ENCODE measurements at regions not wholly inside any gene's neighbourhood (a gene's known extent, or its start where the extent isn't known, plus 50 kb on each side); places are given as distances from the start of the nearest gene placed in this dataset.
"Not testable (repeated sequence)": the region's sequence is repeated elsewhere in the genome, so short reads cannot be mapped to it uniquely, and the experiment has no call there.

GRCh38 chr5:4614088-4614487 lies 526.0 kb upstream of the ADAMTS16 start:
- DNase-seq (ENCODE audit: low spot score in 2 of 2) (no peak), ATAC-seq (no peak)
- peak overlapping the region in 1 of 2 donors; percentile 9 for H3K27ac Mint-ChIP-seq
- H3K36me3 Mint-ChIP-seq: peaks cover 0 to 17% of the 10 kb centered on the region in 2 donors
- peaks cover 12 to 18% of the 10 kb centered on the region in 2 donors for H3K9me3 Mint-ChIP-seq

GRCh38 chr5:4615369-4615768 lies 524.8 kb upstream of the ADAMTS16 start:
- not testable (repeated sequence) for H3K27ac Mint-ChIP-seq; ATAC-seq; DNase-seq (ENCODE audit: low spot score in 2 of 2)
- peaks cover 7 to 14% of the 10 kb centered on the region in 2 donors for H3K9me3 Mint-ChIP-seq
- peaks cover 0 to 17% of the 10 kb centered on the region in 2 donors for H3K36me3 Mint-ChIP-seq

- no peak overlapping the region for H3K27ac Mint-ChIP-seq
- peaks cover 13 to 26% of the 10 kb centered on the region in 2 donors for H3K9me3 Mint-ChIP-seq
- no peak for DNase-seq (ENCODE audit: low spot score in 2 of 2)
- peaks cover 0 to 15% of the 10 kb centered on the region in 2 donors for H3K36me3 Mint-ChIP-seq
- ATAC-seq: no peak
These were observed 514.8 kb upstream of the ADAMTS16 start for GRCh38 chr5:4625206-4625896.

GRCh38 chr5:4627131-4627530 lies 513.0 kb upstream of the ADAMTS16 start:
- Mint-ChIP-seq H3K9me3 (peaks cover 13 to 29% of the 10 kb centered on the region in 2 donors), H3K36me3 (peaks cover 0 to 20% of the 10 kb centered on the region in 2 donors), H3K27ac (no peak overlapping the region)
- ATAC-seq: no peak
- no peak for DNase-seq (ENCODE audit: low spot score in 2 of 2)

GRCh38 chr5:4627929-4628328 lies 512.2 kb upstream of the ADAMTS16 start:
- ATAC-seq (no peak), DNase-seq (ENCODE audit: low spot score in 2 of 2) (no peak)
- Mint-ChIP-seq H3K27ac (no peak overlapping the region), H3K36me3 (peaks cover 0 to 20% of the 10 kb centered on the region in 2 donors), H3K9me3 (peaks cover 13 to 29% of the 10 kb centered on the region in 2 donors)

- no peak for ATAC-seq
- Mint-ChIP-seq H3K36me3 (peaks cover 0 to 20% of the 10 kb centered on the region in 2 donors), H3K27ac (no peak overlapping the region), H3K9me3 (peaks cover 13 to 25% of the 10 kb centered on the region in 2 donors)
- DNase-seq (ENCODE audit: low spot score in 2 of 2): no peak
These were observed 511.3 kb upstream of the ADAMTS16 start for GRCh38 chr5:4628645-4629385.

- DNase-seq (ENCODE audit: low spot score in 2 of 2) (no peak), ATAC-seq (no peak)
- Mint-ChIP-seq H3K36me3 (peaks cover 0 to 20% of the 10 kb centered on the region in 2 donors), H3K9me3 (peaks cover 9 to 24% of the 10 kb centered on the region in 2 donors), H3K27ac (no peak overlapping the region)
These were observed 510.1 kb upstream of the ADAMTS16 start for GRCh38 chr5:4630031-4630430.

GRCh38 chr5:4634342-4634741 lies 505.8 kb upstream of the ADAMTS16 start:
- peaks cover 0 to 8% of the 10 kb centered on the region in 2 donors for H3K36me3 Mint-ChIP-seq
- no peak overlapping the region for H3K27ac Mint-ChIP-seq
- no peak for DNase-seq (ENCODE audit: low spot score in 2 of 2)
- H3K9me3 Mint-ChIP-seq: peaks cover 4 to 7% of the 10 kb centered on the region in 2 donors
- no peak for ATAC-seq

- peaks cover 0 to 3% of the 10 kb centered on the region in 2 donors for H3K9me3 Mint-ChIP-seq
- H3K27ac Mint-ChIP-seq: no peak overlapping the region
- DNase-seq (ENCODE audit: low spot score in 2 of 2) (no peak), ATAC-seq (no peak)
- H3K36me3 Mint-ChIP-seq: peaks cover 0 to 3% of the 10 kb centered on the region in 2 donors
These were observed 503.8 kb upstream of the ADAMTS16 start for GRCh38 chr5:4636378-4636777.

- ATAC-seq: no peak
- Mint-ChIP-seq H3K9me3 (peaks cover 3% of the 10 kb centered on the region in 2 donors), H3K27ac (no peak overlapping the region), H3K36me3 (peaks cover 0 to 7% of the 10 kb centered on the region in 2 donors)
- DNase-seq (ENCODE audit: low spot score in 2 of 2): no peak
These were observed 500.2 kb upstream of the ADAMTS16 start for GRCh38 chr5:4639946-4640345.

GRCh38 chr5:4640795-4641194 lies 499.3 kb upstream of the ADAMTS16 start:
- H3K9me3 Mint-ChIP-seq: peaks cover 3 to 11% of the 10 kb centered on the region in 2 donors
- DNase-seq (ENCODE audit: low spot score in 2 of 2): no peak

GRCh38 chr5:4642525-4642924 lies 497.6 kb upstream of the ADAMTS16 start:
- DNase-seq (ENCODE audit: low spot score in 2 of 2) (no peak), ATAC-seq (no peak)
- peaks cover 0 to 7% of the 10 kb centered on the region in 2 donors for H3K36me3 Mint-ChIP-seq
- H3K27ac Mint-ChIP-seq: no peak overlapping the region
- peaks cover 3 to 11% of the 10 kb centered on the region in 2 donors for H3K9me3 Mint-ChIP-seq

More at GRCh38 chr5:4640795-4641194, 499.3 kb upstream of the ADAMTS16 start:
- no peak for ATAC-seq
- peaks cover 0 to 7% of the 10 kb centered on the region in 2 donors for H3K36me3 Mint-ChIP-seq
- H3K27ac Mint-ChIP-seq: no peak overlapping the region

- H3K36me3 Mint-ChIP-seq: peaks cover 0 to 7% of the 10 kb centered on the region in 2 donors
- ATAC-seq (no peak), DNase-seq (ENCODE audit: low spot score in 2 of 2) (no peak)
These were observed 496.9 kb upstream of the ADAMTS16 start for GRCh38 chr5:4643190-4643589.

GRCh38 chr5:4643960-4644359 lies 496.2 kb upstream of the ADAMTS16 start:
- ATAC-seq: no peak
- no peak for DNase-seq (ENCODE audit: low spot score in 2 of 2)
- H3K9me3 Mint-ChIP-seq: peaks cover 8 to 17% of the 10 kb centered on the region in 2 donors
- peaks cover 0 to 7% of the 10 kb centered on the region in 2 donors for H3K36me3 Mint-ChIP-seq
- H3K27ac Mint-ChIP-seq: no peak overlapping the region

More at GRCh38 chr5:4643190-4643589, 496.9 kb upstream of the ADAMTS16 start:
- no peak overlapping the region for H3K27ac Mint-ChIP-seq
- H3K9me3 Mint-ChIP-seq: peaks cover 3 to 11% of the 10 kb centered on the region in 2 donors

GRCh38 chr5:4646715-4647375 lies 493.3 kb upstream of the ADAMTS16 start:
- peaks cover 3 to 7% of the 10 kb centered on the region in 2 donors for H3K36me3 Mint-ChIP-seq
- DNase-seq (ENCODE audit: low spot score in 2 of 2) (no peak), ATAC-seq (no peak)
- peaks cover 15 to 24% of the 10 kb centered on the region in 2 donors for H3K9me3 Mint-ChIP-seq
- H3K27ac Mint-ChIP-seq: no peak overlapping the region

GRCh38 chr5:4647955-4648354 lies 492.2 kb upstream of the ADAMTS16 start:
- H3K9me3 Mint-ChIP-seq: peaks cover 19 to 31% of the 10 kb centered on the region in 2 donors
- no peak overlapping the region for H3K27ac Mint-ChIP-seq
- no peak for DNase-seq (ENCODE audit: low spot score in 2 of 2)

More at GRCh38 chr5:4647955-4648354, 492.2 kb upstream of the ADAMTS16 start:
- ATAC-seq: no peak
- peaks cover 5 to 7% of the 10 kb centered on the region in 2 donors for H3K36me3 Mint-ChIP-seq

All from activated naive CD4-positive, alpha-beta T cell treated with anti-CD3 and anti-CD28 coated beads, Interleukin-2, amount 50 U/mL, for 72 hours (primary cell).